H1 (cell line): ENCODE measurements at regions not wholly inside any gene's neighbourhood (a gene's known extent, or its start where the extent isn't known, plus 50 kb on each side); places are given as distances from the start of the nearest gene placed in this dataset.

Experiments
- CTCF ChIA-PET: fragments of 300-600 bp; sonication (Branson Sonifier 250); formaldehyde crosslinking; loops from one replicate; lab custom pipeline; 2021; ENCODE audit not compliant: partially characterized antibody; lab: Charles Lee
- POLR2A ChIA-PET: fragments of 300-600 bp; sonication (Branson Sonifier 250); formaldehyde crosslinking; loops from one replicate; lab custom pipeline; 2021; ENCODE audit warnings: inconsistent platforms; ENCODE audit not compliant: partially characterized antibody; lab: Charles Lee
- DNase-seq, 2 experiments: peaks; one replicate each; pipeline versions ENCODE4 v3.0.0 to v3.0.0-alpha.2; 2010 to 2022; ENCODE audit warnings: low spot score in 2 of 2, low read depth in 1 of 2, mixed read lengths in 1 of 2
- FAIRE-seq: peaks from 2 replicates; lab custom pipeline; 2011; peaks lifted over from hg19 to GRCh38; lab: Jason Lieb, UNC
- H2AFZ ChIP-seq: 2 replicates; pipeline ENCODE4 v1.8.1; 2012; ENCODE audit warnings: low read length, inconsistent platforms
- H2AK5ac ChIP-seq: 2 replicates; pipeline ENCODE4 v1.6.1; 2013; ENCODE audit warnings: low read depth, low read length
- H2BK120ac ChIP-seq: replicated peaks from 2 replicates; pipeline ENCODE3; 2013; ENCODE audit warnings: low read depth, low read length, inconsistent platforms
- H2BK12ac ChIP-seq: 2 replicates; pipeline ENCODE4 v1.6.1; 2013; ENCODE audit warnings: low read depth, low read length
- H2BK15ac ChIP-seq: 2 replicates; pipeline ENCODE4 v1.6.1; 2013; ENCODE audit warnings: low read length
- H2BK20ac ChIP-seq: 2 replicates; pipeline ENCODE4 v1.6.1; 2013; ENCODE audit warnings: low read length
- H2BK5ac ChIP-seq: 2 replicates; pipeline ENCODE4 v1.6.1; 2013; ENCODE audit warnings: low read depth, low read length
- H3K14ac ChIP-seq: 2 replicates; pipeline ENCODE4 v1.6.1; 2013; ENCODE audit warnings: inconsistent platforms; ENCODE audit not compliant: insufficient read length
- H3K18ac ChIP-seq: 2 replicates; pipeline ENCODE4 v1.6.1; 2013; ENCODE audit warnings: low read length; ENCODE audit errors: extremely low read depth
- H3K23ac ChIP-seq: 2 replicates; pipeline ENCODE4 v1.6.1; 2013; ENCODE audit warnings: inconsistent platforms; ENCODE audit not compliant: insufficient read length
- H3K23me2 ChIP-seq: 2 replicates; pipeline ENCODE4 v1.6.1; 2013; ENCODE audit warnings: low read depth, low read length
- H3K27ac ChIP-seq: 2 replicates; pipeline ENCODE4 v1.6.1; 2011; ENCODE audit warnings: low read depth, low read length, inconsistent platforms
- H3K27me3 ChIP-seq, 4 experiments: replicated peaks in 1 of 4; 1 replicate in 1 of 4; 2 replicates in 3 of 4; pipeline versions ENCODE4 v1.6.1 to v1.8.1; 2011 to 2013; ENCODE audit warnings: low read length in 3 of 4, mild to moderate bottlenecking in 3 of 4, inconsistent platforms in 2 of 4, mixed read lengths in 2 of 4, moderate library complexity in 1 of 4; ENCODE audit not compliant: control insufficient read depth in 3 of 4, insufficient read depth in 3 of 4; ENCODE audit errors: extremely low read depth in 1 of 4
- H3K36me3 ChIP-seq, 4 experiments: 2 replicates each; pipeline versions ENCODE4 v1.6.1 to v1.8.1; 2011 to 2013; ENCODE audit warnings: mild to moderate bottlenecking in 4 of 4, low read length in 3 of 4, moderate library complexity in 2 of 4, control low read depth in 1 of 4, inconsistent platforms in 1 of 4; ENCODE audit not compliant: insufficient read depth in 4 of 4, control insufficient read depth in 2 of 4
- H3K4ac ChIP-seq: replicated peaks from 2 replicates; pipeline ENCODE3; 2013; ENCODE audit warnings: low read length, low read depth, mixed read lengths, inconsistent platforms; ENCODE audit not compliant: insufficient read length
- H3K4me1 ChIP-seq, 4 experiments: replicated peaks in 1 of 4; 1 replicate in 1 of 4; 2 replicates in 3 of 4; pipeline versions ENCODE4 v1.6.1 to v1.8.1; 2011 to 2013; ENCODE audit warnings: low read length in 3 of 4, inconsistent platforms in 2 of 4, mixed read lengths in 1 of 4; ENCODE audit not compliant: insufficient read depth in 4 of 4, control insufficient read depth in 3 of 4
- H3K4me2 ChIP-seq, 2 experiments: 2 replicates each; pipeline versions ENCODE4 v1.6.1 to v1.8.1; 2011 to 2013; ENCODE audit warnings: low read depth in 2 of 2, low read length in 2 of 2, control low read depth in 1 of 2, inconsistent platforms in 1 of 2, mild to moderate bottlenecking in 1 of 2; ENCODE audit not compliant: insufficient read depth in 1 of 2
- H3K4me3 ChIP-seq, 4 experiments: fragments of 200-600, 300-600 bp in 1 of 4; sonication (generic), shearing (Covaris generic), sonication (Bioruptor Twin) in 1 of 4; 2 replicates each; pipeline versions ENCODE4 v1.5.1 to v1.8.1; 2011 to 2016; ENCODE audit warnings: low read length in 4 of 4, low read depth in 3 of 4, control low read depth in 2 of 4, inconsistent platforms in 2 of 4, mild to moderate bottlenecking in 2 of 4, mixed read lengths in 1 of 4, moderate library complexity in 1 of 4; ENCODE audit not compliant: insufficient read depth in 2 of 4; ENCODE audit errors: extremely low read depth in 1 of 4
- H3K56ac ChIP-seq: replicated peaks from 2 replicates; pipeline ENCODE3; 2013; ENCODE audit warnings: low read depth, mild to moderate bottlenecking, mixed read lengths, low read length, inconsistent platforms; ENCODE audit not compliant: insufficient read length
- H3K79me1 ChIP-seq: 2 replicates; pipeline ENCODE4 v1.6.1; 2013; ENCODE audit warnings: low read depth, low read length, control low read depth
- H3K79me2 ChIP-seq, 2 experiments: 2 replicates each; pipeline versions ENCODE4 v1.6.1 to v1.8.1; 2012 to 2013; ENCODE audit warnings: low read length in 2 of 2, mild to moderate bottlenecking in 2 of 2, inconsistent platforms in 1 of 2; ENCODE audit not compliant: insufficient read depth in 2 of 2, control insufficient read depth in 1 of 2
- H3K9ac ChIP-seq, 4 experiments: replicated peaks in 1 of 4; 1 replicate in 1 of 4; 2 replicates in 3 of 4; pipeline versions ENCODE4 v1.6.1 to v1.8.1; 2011 to 2013; ENCODE audit warnings: low read depth in 3 of 4, low read length in 3 of 4, control low read depth in 2 of 4, mild to moderate bottlenecking in 2 of 4, moderate library complexity in 2 of 4, inconsistent platforms in 1 of 4; ENCODE audit errors: extremely low read depth in 1 of 4
- H3K9me3 ChIP-seq, 2 experiments: 2 replicates each; pipeline versions ENCODE4 v1.6.1 to v1.8.1; 2012 to 2013; ENCODE audit warnings: mild to moderate bottlenecking in 2 of 2, moderate library complexity in 2 of 2, control low read depth in 1 of 2, inconsistent platforms in 1 of 2, low read depth in 1 of 2, low read length in 1 of 2, mixed read lengths in 1 of 2; ENCODE audit not compliant: insufficient read depth in 2 of 2
- H4K20me1 ChIP-seq, 2 experiments: replicated peaks in 1 of 2; 2 replicates each; pipeline versions ENCODE3 to v1.8.1; 2011 to 2013; ENCODE audit warnings: inconsistent platforms in 2 of 2, low read length in 2 of 2, mild to moderate bottlenecking in 1 of 2; ENCODE audit not compliant: insufficient read depth in 2 of 2, control insufficient read depth in 1 of 2
- H4K5ac ChIP-seq: 2 replicates; pipeline ENCODE4 v1.6.1; 2013; ENCODE audit warnings: low read length, low read depth, mixed read lengths, inconsistent platforms; ENCODE audit not compliant: insufficient read length
- H4K8ac ChIP-seq: 2 replicates; pipeline ENCODE4 v1.8.0; 2013; ENCODE audit warnings: mild to moderate bottlenecking, moderate library complexity, low read length, inconsistent platforms; ENCODE audit not compliant: insufficient read depth; ENCODE audit errors: extremely low read depth
- H4K91ac ChIP-seq: replicated peaks from 2 replicates; pipeline ENCODE3; 2013; ENCODE audit warnings: low read length, mixed read lengths, inconsistent platforms; ENCODE audit not compliant: insufficient read length
- BRCA1 ChIP-seq: IDR thresholded peaks from 2 replicates; pipeline ENCODE4 v1.6.1; 2012; ENCODE audit warnings: low read depth, low read length, improper control_type of control experiment
- CHD1 ChIP-seq: IDR thresholded peaks from 2 replicates; pipeline ENCODE4 v1.6.1; 2012; ENCODE audit warnings: low read depth, low read length, improper control_type of control experiment
- CTCF ChIP-seq, 3 experiments: IDR thresholded peaks; 1 replicate in 2 of 3; 2 replicates in 1 of 3; pipeline versions ENCODE4 v1.5.1 to v1.6.1; 2011; ENCODE audit warnings: low read length in 3 of 3, mild to moderate bottlenecking in 3 of 3, inconsistent platforms in 2 of 3, low read depth in 1 of 3, moderate library complexity in 1 of 3; ENCODE audit not compliant: insufficient read depth in 1 of 3; ENCODE audit errors: control extremely low read depth in 1 of 3
- EP300 ChIP-seq, 2 experiments: IDR thresholded peaks; 1 replicate in 1 of 2; 2 replicates in 1 of 2; pipeline ENCODE4 v1.6.1; 2011 to 2012; ENCODE audit warnings: low read depth in 2 of 2, low read length in 2 of 2, mild to moderate bottlenecking in 2 of 2, borderline replicate concordance in 1 of 2, inconsistent platforms in 1 of 2, moderate library complexity in 1 of 2
- GABPA ChIP-seq: IDR thresholded peaks from 2 replicates; pipeline ENCODE4 v1.6.1; 2011; ENCODE audit warnings: mild to moderate bottlenecking, low read length, moderate library complexity, borderline replicate concordance; ENCODE audit not compliant: insufficient read depth
- MAFK ChIP-seq: IDR thresholded peaks from 2 replicates; pipeline ENCODE4 v1.6.1; 2012; ENCODE audit warnings: low read depth, mild to moderate bottlenecking, improper control_type of control experiment, low read length
- PHF8 ChIP-seq: fragments of 200-600 bp; sonication (generic); conservative IDR thresholded peaks from 2 replicates; pipeline ENCODE4 v1.7.1; 2012; ENCODE audit warnings: low read depth, mild to moderate bottlenecking, inconsistent platforms, low read length, moderate library complexity
- SIX5 ChIP-seq: IDR thresholded peaks from 2 replicates; pipeline ENCODE4 v1.6.1; 2011; ENCODE audit warnings: mild to moderate bottlenecking, low read depth, low read length
- WGBS, 2 experiments: shearing (Covaris generic) in 1 of 2; methylation state at CpG; one replicate each; pipeline versions ENCODE4 v1.1.6 to v1.1.7; 2013 to 2015; ENCODE audit warnings: low lambda C conversion rate in 2 of 2, mixed read lengths in 2 of 2, inconsistent platforms in 1 of 2, low coverage in 1 of 2, missing lambda C conversion rate in 1 of 2; ENCODE audit not compliant: insufficient replicate concordance in 2 of 2, insufficient coverage in 1 of 2, insufficient read length in 1 of 2; ENCODE audit errors: extremely low coverage in 1 of 2, missing lambda C conversion rate in 1 of 2; 5-methylcytosine and 5-hydroxymethylcytosine counted together
- TF ChIP-seq, protein P1 (sequence below): IDR thresholded peaks from 2 replicates; pipeline ENCODE4 v1.6.1; 2012; ENCODE audit warnings: inconsistent platforms
- TF ChIP-seq, protein P2 (sequence below): IDR thresholded peaks from 2 replicates; pipeline ENCODE4 v1.6.1; 2012; ENCODE audit warnings: low read length, inconsistent platforms

DNA sequence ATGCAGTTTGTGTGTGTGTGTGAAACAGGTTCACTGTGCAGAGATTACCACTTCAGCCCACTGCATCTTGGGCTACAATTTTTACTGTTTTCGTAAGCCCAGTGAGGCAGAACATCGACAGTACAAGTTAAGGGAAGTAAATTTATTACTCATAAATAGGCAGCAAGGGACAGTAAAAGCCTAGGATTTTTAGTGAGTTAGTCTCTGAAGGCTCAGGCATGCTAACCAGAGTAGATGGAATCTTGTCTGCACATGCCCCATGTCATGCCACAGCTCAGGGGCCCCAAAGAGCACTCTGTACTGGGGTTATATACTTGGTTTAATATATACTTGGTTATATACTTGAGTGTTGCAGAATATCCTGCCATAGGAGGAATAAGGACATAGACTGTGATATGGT lies 825.7 kb downstream of the TECRL start:
- Histone ChIP-seq H3K36me3 (no peaks in the 10 kb centered on the region), H4K91ac (no peak overlapping the region), H3K4me3 (no peak overlapping the region), H4K5ac (no peak overlapping the region), H3K14ac (no peak overlapping the region), H2BK12ac (no peak overlapping the region), H3K23me2 (no peaks in the 10 kb centered on the region), H4K8ac (no peak overlapping the region), H2BK15ac (no peak overlapping the region), H3K9me3 (peaks cover 0 to 12% of the 10 kb centered on the region in 2 experiments; a peak in 2 of 4 replicates), H4K20me1 (no peaks in the 10 kb centered on the region), H2BK120ac (no peak overlapping the region), H3K56ac (no peak overlapping the region), H3K27me3 (no peaks in the 10 kb centered on the region), H3K9ac (no peak overlapping the region), H3K4me1 (no peaks in the 10 kb centered on the region; a peak in 1 of 7 replicates), H2BK5ac (no peak overlapping the region), H2BK20ac (no peak overlapping the region), H2AFZ (no peak overlapping the region), H3K79me2 (no peaks in the 10 kb centered on the region), H3K23ac (no peak overlapping the region), H3K27ac (no peak overlapping the region), H3K4me2 (no peak overlapping the region), H3K4ac (no peak overlapping the region), H3K79me1 (no peaks in the 10 kb centered on the region), H3K18ac (no peak overlapping the region), H2AK5ac (no peak overlapping the region)
- CTCF ChIA-PET, result no interaction called here
- FAIRE-seq (no peak), DNase-seq (no peak)
- POLR2A ChIA-PET, result no interaction called here
- 94% methylated on average over 2 of the region's 2 CpGs; no CpG with 5 or more reads in 1 of the 2 experiments for WGBS, 2 experiments
- TF ChIP-seq SIX5, result no peak
- TF ChIP-seq CHD1, result no peak
- TF ChIP-seq, protein P1, sequence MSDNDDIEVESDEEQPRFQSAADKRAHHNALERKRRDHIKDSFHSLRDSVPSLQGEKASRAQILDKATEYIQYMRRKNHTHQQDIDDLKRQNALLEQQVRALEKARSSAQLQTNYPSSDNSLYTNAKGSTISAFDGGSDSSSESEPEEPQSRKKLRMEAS, result no peak
- TF ChIP-seq PHF8, result no peak
- TF ChIP-seq MAFK, result no peak
- no peak for TF ChIP-seq CTCF (IDR thresholded peaks at IDR 0.05; ENCODE audit: control extremely low read depth in 1 of 3, insufficient read depth in 1 of 3, low read depth in 1 of 3, low read length in 3 of 3)
- TF ChIP-seq, protein P2, sequence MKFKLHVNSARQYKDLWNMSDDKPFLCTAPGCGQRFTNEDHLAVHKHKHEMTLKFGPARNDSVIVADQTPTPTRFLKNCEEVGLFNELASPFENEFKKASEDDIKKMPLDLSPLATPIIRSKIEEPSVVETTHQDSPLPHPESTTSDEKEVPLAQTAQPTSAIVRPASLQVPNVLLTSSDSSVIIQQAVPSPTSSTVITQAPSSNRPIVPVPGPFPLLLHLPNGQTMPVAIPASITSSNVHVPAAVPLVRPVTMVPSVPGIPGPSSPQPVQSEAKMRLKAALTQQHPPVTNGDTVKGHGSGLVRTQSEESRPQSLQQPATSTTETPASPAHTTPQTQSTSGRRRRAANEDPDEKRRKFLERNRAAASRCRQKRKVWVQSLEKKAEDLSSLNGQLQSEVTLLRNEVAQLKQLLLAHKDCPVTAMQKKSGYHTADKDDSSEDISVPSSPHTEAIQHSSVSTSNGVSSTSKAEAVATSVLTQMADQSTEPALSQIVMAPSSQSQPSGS, result no peak
- no peak for TF ChIP-seq BRCA1
- no peak for TF ChIP-seq GABPA
- TF ChIP-seq EP300 (IDR thresholded peaks at IDR 0.05; ENCODE audit: borderline replicate concordance in 1 of 2, low read depth in 2 of 2, low read length in 2 of 2), result no peak
